ENCODE measurements at regions not wholly inside any gene's neighbourhood (a gene's known extent, or its start where the extent isn't known, plus 50 kb on each side); places are given as distances from the start of the nearest gene placed in this dataset.

- TF ChIP-seq CTCF (IDR thresholded peaks at IDR 0.05): no peak
- TF ChIP-seq POLR2AphosphoS5 (IDR thresholded peaks at IDR 0.05): no peak
- no peak for TF ChIP-seq POLR2A (IDR thresholded peaks at IDR 0.05; ENCODE audit: low read depth)
- no peak for TF ChIP-seq EP300 (IDR thresholded peaks at IDR 0.05)
These were observed 262.6 kb upstream of the THUMPD2 start for GRCh38 chr2:40041422-40042382.

All from esophagus muscularis mucosa (tissue), 4 donors.